ENCODE measurements at regions not wholly inside any gene's neighbourhood (a gene's known extent, or its start where the extent isn't known, plus 50 kb on each side); places are given as distances from the start of the nearest gene placed in this dataset.

- TF ChIP-seq REST (IDR thresholded peaks at IDR 0.05; ENCODE audit: insufficient read depth in 1 of 2, low read depth in 2 of 2, low read length in 1 of 2) (no peak), TCF7L2 (IDR thresholded peaks at IDR 0.05; ENCODE audit: low read depth, low read length) (no peak), POLR2AphosphoS5 (IDR thresholded peaks at IDR 0.05; ENCODE audit: low read depth, low read length) (no peak), SIN3A (IDR thresholded peaks at IDR 0.05; ENCODE audit: borderline replicate concordance, insufficient read depth, low read depth, low read length) (no peak)
- ATAC-seq (no peak), DNase-seq (ENCODE audit: low read depth, low spot score) (no peak)
- no peaks in the 10 kb centered on the region for H3K4me1 ChIP-seq (ENCODE audit: control insufficient read depth, insufficient read depth, low read length)
- H3K4me3 ChIP-seq (ENCODE audit: low read depth in 2 of 2, low read length in 2 of 2), result no peak overlapping the region
- no peaks in the 10 kb centered on the region for H3K36me3 ChIP-seq (ENCODE audit: control insufficient read depth, insufficient read depth, low read length)
- ChIA-PET POLR2A (no interaction called here), CTCF (no interaction called here)
- in situ Hi-C loops (cut with HindIII; ENCODE audit: low pct_unique_long_range_greater_than_20kb, low sequenced_read_pairs) (no loop called here), intact Hi-C loops (cut with micrococcal nuclease; ENCODE audit: unreplicated experiment) (no loop called here)
- no TSS peak for BruUV-seq (replicated peaks)
- H3K27me3 ChIP-seq (ENCODE audit: control insufficient read depth, insufficient read depth, low read length), result no peaks in the 10 kb centered on the region; the same call in 1 of the 2 replicates
- H3K9me3 ChIP-seq (ENCODE audit: control insufficient read depth, insufficient read depth, low read depth, low read length), result no peaks in the 10 kb centered on the region
- no peak overlapping the region for H3K27ac ChIP-seq (ENCODE audit: low read length)
Measured at GRCh38 chr20:60529149-60529548, 570.9 kb downstream of the CDH26 start.

- H3K27me3 ChIP-seq (ENCODE audit: control insufficient read depth, insufficient read depth, low read length), result no peaks in the 10 kb centered on the region
- BruUV-seq (replicated peaks), result no TSS peak
- no peak overlapping the region for H3K27ac ChIP-seq (ENCODE audit: low read length)
- DNase-seq (ENCODE audit: low read depth, low spot score), result no peak
- in situ Hi-C loops (cut with HindIII; ENCODE audit: low pct_unique_long_range_greater_than_20kb, low sequenced_read_pairs) (no loop called here), intact Hi-C loops (cut with micrococcal nuclease; ENCODE audit: unreplicated experiment) (no loop called here)
- H3K4me3 ChIP-seq (ENCODE audit: low read depth in 2 of 2, low read length in 2 of 2), result no peak overlapping the region
- H3K36me3 ChIP-seq (ENCODE audit: control insufficient read depth, insufficient read depth, low read length), result no peaks in the 10 kb centered on the region
- no peak for ATAC-seq
- TF ChIP-seq TCF7L2 (IDR thresholded peaks at IDR 0.05; ENCODE audit: low read depth, low read length), result no peak
- no peak for TF ChIP-seq POLR2AphosphoS5 (IDR thresholded peaks at IDR 0.05; ENCODE audit: low read depth, low read length)
- TF ChIP-seq REST (IDR thresholded peaks at IDR 0.05; ENCODE audit: insufficient read depth in 1 of 2, low read depth in 2 of 2, low read length in 1 of 2), result no peak
- TF ChIP-seq SIN3A (IDR thresholded peaks at IDR 0.05; ENCODE audit: borderline replicate concordance, insufficient read depth, low read depth, low read length), result no peak
- no peak for TF ChIP-seq CTCF (IDR thresholded peaks at IDR 0.05)
- no peaks in the 10 kb centered on the region for H3K9me3 ChIP-seq (ENCODE audit: control insufficient read depth, insufficient read depth, low read depth, low read length)
- H3K4me1 ChIP-seq (ENCODE audit: control insufficient read depth, insufficient read depth, low read length), result no peaks in the 10 kb centered on the region
- ChIA-PET CTCF (no interaction called here), POLR2A (no interaction called here)
Measured at GRCh38 chr20:60535211-60535610, 577.0 kb downstream of the CDH26 start.

Measured in Panc1 (cell line).